GM18517 (cell line): ENCODE measurements at regions not wholly inside any gene's neighbourhood (a gene's known extent, or its start where the extent isn't known, plus 50 kb on each side); places are given as distances from the start of the nearest gene placed in this dataset.
"Not testable (repeated sequence)": the region's sequence is repeated elsewhere in the genome, so short reads cannot be mapped to it uniquely, and the experiment has no call there.

Experiments used
- ATAC-seq: cut with Tn5 transposase; IDR thresholded peaks from one replicate; pipeline ENCODE4 v1.9.1; 2021; ENCODE audit warnings: mild to moderate bottlenecking, moderate library complexity; ENCODE audit not compliant: unreplicated experiment

- ATAC-seq: no peak
These were observed 467.8 kb upstream of the CBLB start for GRCh38 chr3:106336619-106337018.

GRCh38 chr3:106337116-106337515 lies 468.3 kb upstream of the CBLB start:
- no peak for ATAC-seq

GRCh38 chr3:106338582-106339214 lies 469.9 kb upstream of the CBLB start:
- no peak for ATAC-seq

GRCh38 chr3:106339551-106339950 lies 470.7 kb upstream of the CBLB start:
- no peak for ATAC-seq

- no peak for ATAC-seq
These were observed 472.3 kb upstream of the CBLB start for GRCh38 chr3:106341087-106341486.

GRCh38 chr3:106341586-106342162 lies 472.9 kb upstream of the CBLB start:
- ATAC-seq: no peak

GRCh38 chr3:106342386-106342785 lies 473.6 kb upstream of the CBLB start:
- no peak for ATAC-seq

- ATAC-seq: no peak
These were observed 475.0 kb upstream of the CBLB start for GRCh38 chr3:106343811-106344210.

GRCh38 chr3:106345353-106346027 lies 476.7 kb upstream of the CBLB start:
- no peak for ATAC-seq

- ATAC-seq: no peak
These were observed 478.5 kb upstream of the CBLB start for GRCh38 chr3:106347350-106347749.

GRCh38 chr3:106348139-106348690 lies 479.4 kb upstream of the CBLB start:
- no peak for ATAC-seq

GRCh38 chr3:106349191-106349881 lies 480.5 kb upstream of the CBLB start:
- ATAC-seq: no peak

GRCh38 chr3:106355873-106356272 lies 487.1 kb upstream of the CBLB start:
- no peak for ATAC-seq

GRCh38 chr3:106359692-106360091 lies 490.9 kb upstream of the CBLB start:
- ATAC-seq: no peak

- not testable (repeated sequence) for ATAC-seq
These were observed 492.1 kb upstream of the CBLB start for GRCh38 chr3:106360901-106361300.

GRCh38 chr3:106364477-106364876 lies 495.7 kb upstream of the CBLB start:
- no peak for ATAC-seq

GRCh38 chr3:106365061-106365691 lies 496.4 kb upstream of the CBLB start:
- ATAC-seq: no peak

- no peak for ATAC-seq
These were observed 497.5 kb upstream of the CBLB start for GRCh38 chr3:106366352-106366751.

GRCh38 chr3:106367496-106367895 lies 498.7 kb upstream of the CBLB start:
- no peak for ATAC-seq

- ATAC-seq: no peak
These were observed 502.6 kb upstream of the CBLB start for GRCh38 chr3:106371221-106371970.
